GM21619 (cell line): ENCODE measurements at regions not wholly inside any gene's neighbourhood (a gene's known extent, or its start where the extent isn't known, plus 50 kb on each side); places are given as distances from the start of the nearest gene placed in this dataset.
"Not testable (repeated sequence)": the region's sequence is repeated elsewhere in the genome, so short reads cannot be mapped to it uniquely, and the experiment has no call there.

Experiments used
- ATAC-seq: cut with Tn5 transposase; IDR thresholded peaks from one replicate; pipeline ENCODE4 v1.9.1; 2021; ENCODE audit not compliant: unreplicated experiment

GRCh38 chr17:20840987-20841865 is 201.6 kb downstream of the USP22 start:
- ATAC-seq, result not testable (repeated sequence)

- not testable (repeated sequence) for ATAC-seq
These were observed 200.8 kb downstream of the USP22 start for GRCh38 chr17:20842012-20842411.

DNA sequence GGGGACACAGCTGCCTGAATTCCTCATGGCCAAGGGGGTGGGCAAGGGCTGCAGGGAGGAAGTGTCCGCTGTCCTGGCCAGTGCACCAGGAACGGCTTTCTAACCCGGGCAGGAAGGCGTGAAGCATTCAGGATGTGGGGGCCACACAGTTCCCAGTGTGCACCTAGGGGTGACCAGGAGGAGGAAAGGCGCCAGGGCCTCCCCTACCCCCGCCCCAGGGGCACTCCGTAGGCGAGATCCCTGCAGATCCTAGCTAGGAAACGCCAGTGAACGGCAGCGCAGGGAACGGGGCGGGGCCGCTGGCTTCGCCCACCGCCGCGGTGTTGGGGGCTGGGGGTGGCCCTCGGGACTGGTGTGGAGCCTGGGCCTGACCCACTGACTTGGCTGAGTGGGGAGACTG is 199.6 kb downstream of the USP22 start:
- not testable (repeated sequence) for ATAC-seq

DNA sequence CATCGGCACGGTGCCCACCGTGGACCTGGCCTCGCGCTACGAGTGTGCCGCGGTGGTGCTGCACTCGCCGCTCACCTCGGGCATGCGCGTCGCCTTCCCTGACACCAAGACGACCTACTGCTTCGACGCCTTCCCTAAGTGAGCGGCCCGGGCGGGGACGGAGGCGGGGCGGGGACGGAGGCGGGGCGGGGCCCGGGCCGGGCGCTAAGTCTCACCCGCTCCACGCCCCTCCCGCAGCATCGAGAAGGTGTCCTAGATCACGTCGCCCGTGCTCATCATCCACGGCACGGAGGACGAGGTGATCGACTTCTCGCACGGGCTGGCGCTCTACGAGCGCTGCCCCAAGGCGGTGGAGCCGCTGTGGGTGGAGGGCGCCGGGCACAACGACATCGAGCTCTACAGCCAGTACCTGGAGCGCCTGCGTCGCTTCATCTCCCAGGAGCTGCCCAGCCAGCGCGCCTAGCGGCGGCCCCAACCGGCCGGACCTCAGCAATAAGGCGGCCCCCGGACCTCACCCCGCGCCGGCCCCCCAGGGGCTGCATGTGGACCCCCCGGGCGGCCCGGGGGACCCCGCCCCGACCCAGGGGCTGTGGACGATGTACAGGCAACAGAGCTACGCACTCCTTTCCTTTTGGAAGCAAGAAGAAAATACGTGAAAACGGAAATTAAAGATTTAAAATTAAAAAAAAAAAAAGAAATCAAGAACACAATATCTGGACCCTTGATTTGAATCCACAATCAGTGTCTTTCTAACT is 198.8 kb downstream of the USP22 start:
- ATAC-seq, result not testable (repeated sequence)

DNA sequence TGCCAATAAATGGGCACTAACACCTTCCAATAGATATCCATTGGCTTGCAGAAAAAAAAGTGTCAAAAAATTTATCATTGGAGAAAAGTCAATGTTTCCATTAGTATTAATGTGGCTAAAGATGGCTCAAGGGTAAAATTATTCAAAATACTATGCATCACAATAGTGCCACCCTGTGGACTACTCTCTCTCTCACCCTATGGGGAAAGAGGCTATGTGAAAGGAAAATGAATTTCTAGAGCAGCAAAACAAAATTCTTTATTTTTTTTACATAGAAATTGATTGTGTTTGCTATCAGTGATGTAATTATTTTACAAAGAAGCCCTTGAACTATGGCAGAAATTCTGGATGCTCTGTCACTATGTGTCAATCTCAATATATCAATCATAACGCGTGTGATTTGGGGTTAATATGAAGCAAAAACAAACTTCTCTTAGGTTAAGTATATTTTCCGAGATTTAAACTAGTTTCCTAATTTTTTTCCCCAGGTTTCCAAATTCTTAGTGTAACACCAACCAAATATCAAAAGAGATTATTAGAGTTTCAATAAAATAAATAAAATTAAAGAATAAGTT is 193.9 kb downstream of the USP22 start:
- not testable (repeated sequence) for ATAC-seq

DNA sequence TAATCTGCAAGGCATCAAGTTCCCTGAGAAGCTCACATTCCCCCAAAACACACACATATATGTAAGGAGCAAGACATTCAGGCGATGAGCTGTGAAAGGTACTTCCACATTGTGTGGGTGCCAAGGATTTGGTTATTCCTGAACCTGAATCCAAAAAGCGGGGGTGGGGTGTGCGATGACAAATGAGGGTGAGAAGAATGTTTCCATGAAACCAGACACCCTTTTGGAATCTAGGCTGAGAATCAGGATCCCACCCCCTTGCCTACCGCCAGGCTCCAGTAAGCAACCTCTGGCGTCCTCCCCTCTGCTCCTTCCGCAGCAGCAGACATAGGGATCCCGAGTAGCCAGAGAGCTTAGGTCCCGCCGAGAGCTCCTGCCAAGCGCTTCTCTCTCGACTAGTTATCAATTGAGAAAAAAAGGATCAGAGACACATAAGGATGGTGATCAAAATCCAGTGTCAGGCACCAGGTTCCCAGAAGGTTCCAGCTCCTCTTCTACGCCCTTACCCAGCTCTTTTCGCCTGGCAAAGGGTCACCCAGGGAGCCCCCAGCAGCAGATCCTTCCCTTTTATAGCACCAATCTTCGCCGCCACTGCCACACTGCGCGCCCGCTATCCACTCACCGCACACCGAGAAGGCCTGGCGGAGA is 191.1 kb downstream of the USP22 start:
- ATAC-seq, result not testable (repeated sequence)

DNA sequence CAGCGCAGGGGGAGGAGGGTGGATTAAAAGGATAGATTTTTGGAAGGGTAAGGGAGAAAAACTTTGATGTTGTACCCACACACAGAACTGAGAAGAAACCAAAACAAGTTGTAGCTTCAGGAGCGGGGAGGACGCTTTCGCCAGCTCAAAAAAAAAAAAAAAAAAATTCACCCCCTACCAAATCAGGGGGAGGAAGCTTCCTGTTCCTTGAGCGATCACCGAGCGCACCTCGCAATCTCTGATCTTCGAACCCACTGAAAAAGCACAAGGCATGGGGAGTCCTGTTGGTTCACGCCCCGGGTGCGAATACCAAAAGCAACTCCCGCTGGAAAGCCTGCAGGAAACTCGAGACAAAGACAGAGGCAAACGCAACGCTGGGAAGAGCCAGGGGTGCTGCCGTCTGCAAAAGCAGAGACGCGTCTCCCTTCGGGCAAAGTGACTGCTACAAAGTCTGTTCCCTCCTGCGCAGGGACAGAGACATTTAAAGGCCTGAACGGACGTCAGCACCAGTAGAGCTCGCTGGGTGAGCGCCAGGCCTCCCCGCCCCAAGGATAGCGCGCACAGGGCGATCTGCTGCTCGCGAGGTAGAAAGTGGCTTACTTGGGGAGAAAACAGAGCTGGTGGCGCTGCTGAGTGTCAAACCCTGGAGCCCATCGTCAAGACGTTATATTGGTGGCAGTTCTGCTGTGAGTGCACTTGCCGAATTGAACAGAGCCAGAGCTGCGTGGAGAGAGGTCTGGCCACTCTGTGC is 190.4 kb downstream of the USP22 start:
- no peak for ATAC-seq

- no peak for ATAC-seq
These were observed 189.8 kb downstream of the USP22 start for GRCh38 chr17:20852990-20853370.

GRCh38 chr17:20855910-20856470 is 186.8 kb downstream of the USP22 start:
- ATAC-seq, result not testable (repeated sequence)

GRCh38 chr17:20866444-20867209 is 176.2 kb downstream of the USP22 start:
- not testable (repeated sequence) for ATAC-seq

DNA sequence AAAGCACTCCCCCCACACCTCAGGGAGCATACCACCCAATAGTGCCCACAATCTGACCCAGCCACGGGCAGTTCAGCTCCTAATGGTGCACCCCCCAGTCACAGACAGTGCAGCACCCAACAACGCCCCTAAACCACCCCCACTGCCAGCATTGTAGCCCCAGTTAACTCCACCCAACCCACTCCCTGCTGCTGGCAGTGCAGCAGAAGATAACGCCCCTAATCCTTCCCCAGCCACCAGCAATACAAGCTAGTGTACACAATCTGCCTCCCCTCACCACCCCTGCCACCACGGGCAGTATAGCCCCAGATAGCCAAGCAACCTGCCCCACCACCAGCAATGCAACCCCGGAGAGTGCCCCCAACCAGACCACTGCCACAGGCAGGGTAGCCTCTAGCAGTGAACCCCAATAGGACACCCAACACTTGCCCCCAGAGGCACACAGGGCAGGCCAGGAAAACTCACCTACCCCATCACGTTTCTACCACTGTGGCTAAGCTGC is 175.3 kb downstream of the USP22 start:
- ATAC-seq, result not testable (repeated sequence)

- not testable (repeated sequence) for ATAC-seq
These were observed 174.7 kb downstream of the USP22 start for GRCh38 chr17:20867938-20868661.

- not testable (repeated sequence) for ATAC-seq
These were observed 174.2 kb downstream of the USP22 start for GRCh38 chr17:20868662-20869007.

- ATAC-seq, result not testable (repeated sequence)
These were observed 169.6 kb downstream of the USP22 start for GRCh38 chr17:20873173-20873572.

DNA sequence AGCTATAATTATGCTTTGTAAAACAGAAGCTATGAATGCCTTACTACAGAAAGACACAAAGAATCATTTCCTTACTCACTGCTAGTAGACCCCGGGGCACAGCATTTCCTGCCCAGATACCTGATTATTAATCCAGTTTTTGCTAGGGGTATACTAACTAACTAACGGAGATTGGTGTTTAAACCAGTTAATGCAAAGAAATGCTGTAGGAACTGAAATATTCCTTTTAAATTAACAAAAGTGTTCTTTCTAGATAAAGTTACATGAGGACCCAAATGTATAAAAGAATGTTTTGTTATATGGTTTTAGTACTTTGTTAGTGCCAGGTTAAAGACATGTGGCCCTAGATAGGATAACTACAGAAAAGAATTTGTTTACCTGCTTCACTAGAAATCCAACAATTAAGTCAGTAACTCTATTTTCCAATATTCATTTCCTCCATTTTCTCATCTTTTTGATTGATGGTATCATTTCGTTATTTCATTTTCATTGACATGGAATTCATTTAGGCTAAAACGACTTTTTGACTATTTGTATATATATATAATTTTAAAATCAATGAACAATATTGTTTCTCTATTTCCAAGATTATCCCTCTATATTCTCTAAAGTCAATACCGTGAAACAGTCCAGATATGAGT is 169.0 kb downstream of the USP22 start:
- not testable (repeated sequence) for ATAC-seq

GRCh38 chr17:20877384-20877783 is 165.4 kb downstream of the USP22 start:
- ATAC-seq, result not testable (repeated sequence)

DNA sequence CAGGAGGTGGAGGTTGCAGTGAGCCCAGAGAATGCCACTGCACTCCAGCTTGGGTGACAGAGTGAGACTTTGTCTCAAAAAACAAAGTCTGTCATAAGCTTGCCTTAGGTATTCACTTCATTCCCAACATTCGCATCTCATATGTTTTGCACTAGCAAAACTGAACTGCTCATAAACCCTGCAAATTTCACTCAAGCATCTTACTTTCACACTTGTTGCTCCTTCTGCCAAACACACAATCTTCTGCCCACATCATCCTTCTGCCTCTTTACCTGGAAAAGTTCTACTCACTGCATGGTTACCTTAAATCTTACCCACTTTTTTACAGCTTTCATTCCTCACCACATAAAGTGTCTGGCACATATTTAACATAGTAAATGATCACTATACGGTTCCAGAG is 152.5 kb downstream of the USP22 start:
- no peak for ATAC-seq

DNA sequence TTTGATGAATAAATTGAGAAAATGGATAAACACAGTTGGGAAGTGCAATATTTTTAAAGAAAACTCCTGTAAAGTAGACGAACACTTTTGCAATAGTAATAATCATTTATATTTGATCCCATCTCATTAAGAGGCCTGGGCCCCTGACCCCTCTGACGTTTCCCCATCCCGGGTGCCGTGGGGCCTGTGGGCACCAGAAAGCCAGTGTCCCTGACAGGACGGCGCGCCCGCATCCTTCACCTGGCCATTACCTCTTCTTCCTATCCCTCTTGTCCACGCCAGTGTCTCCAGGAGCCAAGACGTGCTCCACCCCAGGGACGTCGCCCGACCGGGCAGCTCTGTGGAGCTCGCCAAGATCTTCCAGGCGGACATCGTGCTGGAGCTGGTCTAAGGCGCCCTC is 147.4 kb downstream of the USP22 start:
- not testable (repeated sequence) for ATAC-seq
